ENCODE measurements at regions not wholly inside any gene's neighbourhood (a gene's known extent, or its start where the extent isn't known, plus 50 kb on each side); places are given as distances from the start of the nearest gene placed in this dataset.
"Not testable (repeated sequence)": the region's sequence is repeated elsewhere in the genome, so short reads cannot be mapped to it uniquely, and the experiment has no call there.

DNA sequence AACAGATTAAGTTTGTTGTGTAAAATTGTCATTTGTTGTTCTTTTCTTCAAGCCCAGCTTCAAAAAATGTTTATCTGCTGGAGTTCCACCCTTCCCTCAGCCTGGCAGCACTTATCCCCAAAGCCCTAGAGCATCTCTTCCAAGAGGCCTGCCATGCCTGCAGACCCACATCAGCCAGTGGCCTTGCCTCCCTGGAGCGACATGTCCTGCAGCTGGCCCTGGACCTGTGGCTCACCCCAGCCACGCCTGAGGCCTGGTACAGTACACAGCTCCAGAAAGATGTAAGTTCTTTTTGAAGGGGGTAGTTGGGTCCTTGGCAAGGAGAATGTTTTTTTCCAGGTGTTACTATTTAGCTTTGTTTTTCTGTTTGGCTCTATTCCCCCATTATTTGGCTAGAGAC is 124.8 kb downstream of the CD164 start:
- TF ChIP-seq, protein P1, sequence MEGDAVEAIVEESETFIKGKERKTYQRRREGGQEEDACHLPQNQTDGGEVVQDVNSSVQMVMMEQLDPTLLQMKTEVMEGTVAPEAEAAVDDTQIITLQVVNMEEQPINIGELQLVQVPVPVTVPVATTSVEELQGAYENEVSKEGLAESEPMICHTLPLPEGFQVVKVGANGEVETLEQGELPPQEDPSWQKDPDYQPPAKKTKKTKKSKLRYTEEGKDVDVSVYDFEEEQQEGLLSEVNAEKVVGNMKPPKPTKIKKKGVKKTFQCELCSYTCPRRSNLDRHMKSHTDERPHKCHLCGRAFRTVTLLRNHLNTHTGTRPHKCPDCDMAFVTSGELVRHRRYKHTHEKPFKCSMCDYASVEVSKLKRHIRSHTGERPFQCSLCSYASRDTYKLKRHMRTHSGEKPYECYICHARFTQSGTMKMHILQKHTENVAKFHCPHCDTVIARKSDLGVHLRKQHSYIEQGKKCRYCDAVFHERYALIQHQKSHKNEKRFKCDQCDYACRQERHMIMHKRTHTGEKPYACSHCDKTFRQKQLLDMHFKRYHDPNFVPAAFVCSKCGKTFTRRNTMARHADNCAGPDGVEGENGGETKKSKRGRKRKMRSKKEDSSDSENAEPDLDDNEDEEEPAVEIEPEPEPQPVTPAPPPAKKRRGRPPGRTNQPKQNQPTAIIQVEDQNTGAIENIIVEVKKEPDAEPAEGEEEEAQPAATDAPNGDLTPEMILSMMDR (conservative IDR thresholded peaks at IDR 0.05; ENCODE audit: low read depth, low read length) = no peak
- no peak overlapping the region for H3K4me3 ChIP-seq (ENCODE audit: low read depth, low read length)
- DNase-seq (ENCODE audit: low read depth) = no peak

DNA sequence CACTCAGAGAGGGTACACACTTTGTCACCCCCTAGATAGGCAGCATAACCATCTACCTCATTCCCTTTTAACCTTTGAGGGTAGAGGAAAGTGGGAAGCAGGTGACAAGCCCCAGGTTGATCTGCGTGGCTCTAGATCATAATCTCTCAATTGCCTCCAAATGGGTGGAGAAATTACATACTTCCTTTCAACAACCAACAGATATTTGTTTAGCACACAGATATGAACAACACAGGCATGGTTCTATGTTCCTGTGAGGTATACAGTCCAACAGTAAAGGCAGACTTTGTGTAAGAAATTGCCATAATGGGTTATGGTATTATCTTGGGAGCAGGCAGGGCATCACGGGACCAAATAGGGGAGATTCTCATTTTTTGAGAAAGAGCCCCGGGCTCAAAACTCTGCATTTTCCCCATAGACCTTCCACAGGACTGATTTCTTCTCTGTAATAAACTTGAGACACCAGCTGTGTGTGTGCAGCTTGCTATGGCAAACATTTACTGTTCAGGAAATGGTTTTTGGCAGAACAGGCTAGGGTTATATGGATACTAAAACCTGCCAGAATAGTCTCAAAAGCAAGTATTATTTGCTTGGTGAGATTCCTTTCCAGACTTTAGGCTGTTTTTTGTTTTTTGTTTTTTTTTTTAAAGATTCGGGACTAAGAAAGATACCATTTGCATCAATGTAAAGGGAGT is 126.2 kb downstream of the CD164 start:
- DNase-seq (ENCODE audit: low read depth) = no peak
- TF ChIP-seq, protein P1 (conservative IDR thresholded peaks at IDR 0.05; ENCODE audit: low read depth, low read length) = no peak

DNA sequence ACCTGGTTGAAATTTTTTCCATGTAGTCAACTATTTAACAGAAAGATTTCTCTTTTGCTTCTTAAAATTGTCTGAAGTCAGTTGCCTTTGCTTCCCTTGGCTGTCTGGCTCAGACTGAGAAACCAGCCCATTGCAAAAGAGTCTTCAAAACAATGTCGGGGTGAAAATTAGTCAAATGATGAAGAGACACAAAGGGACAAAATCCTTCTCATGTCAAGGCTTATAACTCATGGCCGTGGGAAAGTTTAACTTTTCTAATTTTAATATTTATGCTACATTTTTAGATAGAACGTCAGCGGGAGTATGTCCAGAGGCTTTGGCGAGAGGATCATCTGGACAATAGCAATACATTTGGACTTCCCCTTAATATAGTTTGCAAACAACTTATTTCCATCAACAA is 127.2 kb downstream of the CD164 start:
- H3K4me3 ChIP-seq (ENCODE audit: low read depth, low read length) = no peak overlapping the region
- DNase-seq (ENCODE audit: low read depth) = no peak
- TF ChIP-seq, protein P1 (conservative IDR thresholded peaks at IDR 0.05; ENCODE audit: low read depth, low read length) = no peak

More for the DNA sequence above, 126.2 kb downstream of the CD164 start:
- H3K4me3 ChIP-seq (ENCODE audit: low read depth, low read length) = no peak overlapping the region

DNA sequence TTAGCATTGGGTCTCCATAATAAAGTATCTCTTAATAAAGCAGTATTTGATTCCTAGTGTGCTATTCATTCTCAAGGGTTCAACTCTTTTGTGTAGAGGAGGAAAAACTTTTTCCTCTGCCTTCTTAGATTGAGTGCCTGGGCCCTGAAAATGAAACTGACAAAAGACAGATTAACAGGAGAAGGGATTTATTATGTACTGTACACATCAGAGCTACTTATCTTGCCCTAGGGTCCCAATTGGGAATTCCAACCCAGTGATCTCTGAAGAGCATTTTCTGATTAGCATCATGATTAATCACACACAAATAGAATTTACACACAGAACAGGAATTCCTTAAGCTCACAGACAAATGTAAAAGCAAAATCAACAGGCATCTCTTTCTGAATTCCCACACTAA is 128.9 kb downstream of the CD164 start:
- no peak overlapping the region for H3K4me3 ChIP-seq (ENCODE audit: low read depth, low read length)
- TF ChIP-seq, protein P1 (conservative IDR thresholded peaks at IDR 0.05; ENCODE audit: low read depth, low read length) = no peak
- DNase-seq (ENCODE audit: low read depth) = no peak

DNA sequence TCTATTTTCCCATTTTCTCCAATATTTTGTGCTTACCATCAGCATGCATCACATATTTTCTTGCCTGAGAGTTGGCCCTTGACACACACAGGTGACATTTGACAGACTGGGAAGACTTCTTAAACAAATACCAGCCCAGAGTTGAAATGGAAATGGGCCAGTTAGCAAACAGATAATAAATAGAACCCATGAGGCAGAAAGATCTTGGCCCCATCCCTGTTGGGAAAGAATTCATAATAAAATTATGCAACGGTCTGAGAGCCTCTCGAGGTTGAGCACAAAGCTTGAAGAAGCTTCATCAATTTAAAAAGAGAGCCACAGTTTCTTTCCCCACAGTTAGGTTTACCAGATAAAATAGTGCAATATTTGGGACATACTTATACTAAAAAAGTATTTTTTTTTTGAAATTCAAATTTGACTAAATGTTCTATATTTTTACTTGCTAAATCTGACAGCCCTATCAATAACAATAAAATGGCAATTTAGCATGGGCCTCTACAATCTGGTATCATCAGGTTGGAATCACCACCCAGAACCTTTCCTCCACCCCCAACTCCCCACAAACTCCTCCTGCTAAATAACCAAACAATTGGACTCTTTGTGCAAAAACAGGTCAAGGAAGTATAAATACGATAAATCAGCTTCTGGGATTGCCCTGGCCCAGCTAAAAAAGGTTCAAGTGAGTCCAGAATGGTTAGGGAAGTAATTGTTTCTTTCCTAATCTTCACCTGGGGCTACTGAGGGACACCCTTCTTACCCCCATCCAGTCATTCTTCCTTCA is 129.8 kb downstream of the CD164 start:
- no peak overlapping the region for H3K4me3 ChIP-seq (ENCODE audit: low read depth, low read length)
- no peak for DNase-seq (ENCODE audit: low read depth)
- TF ChIP-seq, protein P1 (conservative IDR thresholded peaks at IDR 0.05; ENCODE audit: low read depth, low read length) = no peak

DNA sequence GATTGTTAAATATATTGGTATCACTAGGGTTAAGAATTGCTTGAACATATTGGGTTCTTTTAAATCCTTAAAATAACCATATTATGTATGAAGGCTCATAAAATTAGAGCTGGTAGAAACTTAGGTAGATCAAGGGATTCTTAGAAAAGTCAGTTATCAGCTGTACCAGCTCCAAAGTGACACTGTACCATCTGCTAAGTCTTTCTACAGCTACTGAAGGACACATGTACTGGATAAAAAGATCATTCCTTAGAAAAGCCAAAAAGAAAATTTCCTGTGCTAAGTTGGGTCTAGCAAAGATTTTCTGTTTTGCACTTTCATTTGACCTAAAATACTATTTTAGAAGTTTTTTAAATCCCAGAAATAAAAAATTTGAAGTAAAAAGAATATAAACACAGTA is 130.4 kb downstream of the CD164 start:
- no peak overlapping the region for H3K4me3 ChIP-seq (ENCODE audit: low read depth, low read length)
- TF ChIP-seq, protein P1 (conservative IDR thresholded peaks at IDR 0.05; ENCODE audit: low read depth, low read length) = no peak
- no peak for DNase-seq (ENCODE audit: low read depth)

DNA sequence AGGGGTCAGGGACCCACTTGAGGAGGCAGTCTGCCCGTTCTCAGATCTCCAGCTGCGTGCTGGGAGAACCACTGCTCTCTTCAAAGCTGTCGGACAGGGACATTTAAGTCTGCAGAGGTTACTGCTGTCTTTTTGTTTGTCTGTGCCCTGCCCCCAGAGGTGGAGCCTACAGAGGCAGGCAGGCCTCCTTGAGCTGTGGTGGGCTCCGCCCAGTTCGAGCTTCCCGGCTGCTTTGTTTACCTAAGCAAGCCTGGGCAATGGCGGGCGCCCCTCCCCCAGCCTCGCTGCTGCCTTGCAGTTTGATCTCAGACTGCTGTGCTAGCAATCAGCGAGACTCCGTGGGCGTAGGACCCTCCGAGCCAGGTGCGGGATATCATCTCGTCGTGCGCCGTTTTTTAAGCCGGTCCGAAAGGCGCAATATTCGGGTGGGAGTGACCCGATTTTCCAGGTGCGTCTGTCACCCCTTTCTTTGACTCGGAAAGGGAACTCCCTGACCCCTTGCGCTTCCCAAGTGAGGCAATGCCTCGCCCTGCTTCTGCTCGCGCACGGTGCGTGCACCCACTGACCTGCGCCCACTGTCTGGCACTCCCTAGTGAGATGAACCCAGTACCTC is 131.6 kb downstream of the CD164 start:
- H3K4me3 ChIP-seq (ENCODE audit: low read depth, low read length); DNase-seq (ENCODE audit: low read depth): not testable (repeated sequence)

All from epithelial cell of proximal tubule (primary cell).